ENCODE measurements at regions not wholly inside any gene's neighbourhood (a gene's known extent, or its start where the extent isn't known, plus 50 kb on each side); places are given as distances from the start of the nearest gene placed in this dataset.
"Not testable (repeated sequence)": the region's sequence is repeated elsewhere in the genome, so short reads cannot be mapped to it uniquely, and the experiment has no call there.

DNA sequence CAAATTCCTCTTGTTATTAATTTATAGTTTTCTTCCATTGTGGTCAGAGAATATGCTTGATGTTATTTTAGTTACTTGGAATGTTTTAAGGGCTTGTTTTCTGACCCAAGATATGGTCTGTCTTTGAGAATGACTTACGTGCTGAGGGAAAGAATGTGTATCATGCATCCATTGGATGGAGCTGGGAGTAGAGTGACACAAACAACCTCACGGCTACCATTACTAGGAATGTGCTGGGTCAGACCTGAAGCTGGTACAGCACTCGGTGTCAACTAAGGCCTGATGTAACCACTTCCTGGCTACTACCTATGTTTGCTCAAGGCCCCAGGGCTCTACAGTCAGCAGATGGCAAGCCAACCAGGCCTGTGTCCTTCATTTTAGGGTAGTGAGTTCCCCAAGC, 257.8 kb downstream of the FAT4 start:
- DNase-seq (ENCODE audit: low read depth, low spot score), result no peak
- H3K27ac ChIP-seq, result no peak overlapping the region

DNA sequence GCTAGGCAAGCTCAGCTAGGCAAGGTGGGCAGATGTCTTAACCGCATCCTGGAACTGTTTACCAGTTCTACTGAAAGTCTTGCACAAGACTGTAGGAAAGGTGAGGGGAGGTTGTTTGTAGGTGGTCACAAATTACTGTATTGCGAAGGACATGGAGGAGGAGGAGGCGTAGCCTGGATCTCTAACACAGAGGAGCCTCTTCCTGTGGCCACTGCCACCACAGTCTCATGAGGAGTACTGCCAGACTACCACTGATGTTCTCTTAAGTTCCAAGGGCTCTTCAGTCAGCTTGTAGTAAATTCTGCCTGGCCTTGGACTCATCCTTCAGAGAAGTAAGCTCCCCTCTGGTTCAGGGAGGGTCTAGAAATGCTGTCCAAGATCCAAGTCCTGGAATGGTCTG, 258.6 kb downstream of the FAT4 start:
- no peak overlapping the region for H3K27ac ChIP-seq
- no peak for DNase-seq (ENCODE audit: low read depth, low spot score)

DNA sequence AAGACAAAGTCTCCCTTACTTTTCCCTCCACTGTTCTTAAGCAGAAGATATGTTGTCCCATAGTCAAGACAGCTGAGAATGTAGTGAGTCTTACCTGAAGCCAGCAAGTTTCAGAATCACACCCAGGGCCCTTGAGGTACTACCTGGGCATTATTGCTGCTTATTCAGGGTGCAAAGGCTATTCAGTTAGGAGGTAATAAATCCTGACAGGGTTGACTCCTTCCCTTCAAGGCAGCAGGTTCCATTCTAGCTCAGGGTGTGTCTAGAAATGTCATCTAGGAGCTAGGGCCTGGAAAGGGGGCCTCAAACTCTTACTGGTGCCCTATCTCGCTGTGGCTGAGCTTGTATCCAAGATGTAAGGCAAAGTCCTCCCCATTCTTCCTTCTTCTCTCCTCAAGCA, 259.0 kb downstream of the FAT4 start:
- no peak for DNase-seq (ENCODE audit: low read depth, low spot score)

DNA sequence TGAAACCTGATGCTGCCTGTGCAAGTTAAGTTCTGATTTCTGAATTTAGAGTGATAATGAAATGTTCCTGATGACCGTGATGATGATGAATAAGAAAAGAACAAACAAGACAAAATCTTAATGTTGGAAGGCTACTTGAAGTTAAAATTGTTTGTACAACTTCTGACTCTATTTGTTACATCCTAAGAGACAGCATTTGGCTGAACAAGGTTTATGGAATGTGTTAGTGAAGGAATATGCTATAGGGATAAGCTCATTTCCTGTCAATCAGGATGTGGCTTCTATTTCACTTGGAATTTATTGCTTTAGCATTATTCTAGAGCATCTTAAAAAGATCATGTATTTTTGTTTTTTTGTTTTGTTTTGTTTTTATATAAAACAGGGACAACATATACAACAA, 267.5 kb downstream of the FAT4 start:
- DNase-seq (ENCODE audit: low read depth, low spot score), result no peak
- no peak overlapping the region for H3K27ac ChIP-seq

More for the DNA sequence above, 259.0 kb downstream of the FAT4 start:
- no peak overlapping the region for H3K27ac ChIP-seq

DNA sequence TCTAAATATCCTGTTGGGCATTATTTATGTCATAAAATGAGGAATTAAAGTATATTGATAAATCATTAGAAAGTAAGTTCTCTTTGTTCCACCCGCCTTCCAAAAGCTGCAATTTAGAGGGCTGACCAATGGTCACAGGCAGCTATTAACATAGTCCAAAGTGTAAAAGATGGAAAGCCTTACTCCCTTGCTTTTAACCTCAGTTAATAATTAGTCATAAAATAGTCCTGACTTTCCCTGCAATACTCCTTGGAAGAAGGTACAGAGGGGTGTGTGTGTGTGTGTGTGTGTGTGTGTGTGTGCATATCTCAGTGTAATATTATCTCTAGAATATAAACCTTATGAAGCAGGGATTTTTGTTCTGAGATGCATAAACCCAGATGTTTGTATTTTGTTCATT, 275.4 kb downstream of the FAT4 start:
- no peak overlapping the region for H3K27ac ChIP-seq
- no peak for DNase-seq (ENCODE audit: low read depth, low spot score)

DNA sequence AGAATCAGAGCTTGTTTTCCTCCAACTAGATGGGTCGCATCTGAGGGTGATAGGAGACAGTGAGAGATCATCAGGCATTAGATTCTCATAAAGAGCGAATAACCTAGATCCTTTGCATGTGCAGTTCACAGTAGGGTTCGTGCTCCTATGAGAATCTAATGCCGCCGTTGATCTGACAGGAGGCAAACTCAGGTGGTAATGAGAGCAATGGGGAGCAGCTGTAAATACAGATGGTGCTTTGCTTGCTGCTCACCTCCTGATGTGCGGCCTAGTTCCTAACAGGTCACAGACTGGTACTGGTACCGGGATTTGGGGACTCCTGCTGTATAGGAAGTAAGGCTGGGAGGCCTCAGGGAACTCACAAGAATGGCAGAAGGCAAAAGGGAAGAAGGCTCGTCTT, 276.5 kb downstream of the FAT4 start:
- DNase-seq (ENCODE audit: low read depth, low spot score), result no peak
- H3K27ac ChIP-seq, result no peak overlapping the region

DNA sequence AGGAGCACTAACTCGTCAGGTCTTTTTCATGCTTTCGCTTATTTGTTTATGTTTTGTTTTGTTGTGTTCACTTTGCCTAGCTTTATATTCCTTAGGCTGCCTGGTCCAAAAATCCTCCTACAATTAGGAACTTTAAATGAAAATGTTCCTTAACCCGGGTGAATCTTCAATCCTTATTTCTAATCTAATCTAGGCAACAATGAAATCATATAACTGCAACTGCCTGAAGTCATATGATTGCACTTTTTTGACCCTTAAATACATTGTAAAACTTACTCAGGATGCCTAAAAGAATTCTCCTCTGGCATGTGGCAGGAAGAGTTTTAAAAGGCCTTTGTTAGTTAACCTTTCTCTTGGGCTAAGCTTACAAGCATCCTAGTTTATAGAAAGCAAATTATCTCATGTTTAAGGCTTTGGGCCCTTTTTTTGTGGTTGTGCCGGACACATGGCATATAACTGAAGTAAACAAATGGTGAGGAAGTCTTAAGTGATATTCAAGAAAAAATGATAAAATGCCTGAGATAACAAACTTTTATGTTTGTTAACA, 279.4 kb downstream of the FAT4 start:
- no peak overlapping the region for H3K27ac ChIP-seq
- no peak for DNase-seq (ENCODE audit: low read depth, low spot score)

DNA sequence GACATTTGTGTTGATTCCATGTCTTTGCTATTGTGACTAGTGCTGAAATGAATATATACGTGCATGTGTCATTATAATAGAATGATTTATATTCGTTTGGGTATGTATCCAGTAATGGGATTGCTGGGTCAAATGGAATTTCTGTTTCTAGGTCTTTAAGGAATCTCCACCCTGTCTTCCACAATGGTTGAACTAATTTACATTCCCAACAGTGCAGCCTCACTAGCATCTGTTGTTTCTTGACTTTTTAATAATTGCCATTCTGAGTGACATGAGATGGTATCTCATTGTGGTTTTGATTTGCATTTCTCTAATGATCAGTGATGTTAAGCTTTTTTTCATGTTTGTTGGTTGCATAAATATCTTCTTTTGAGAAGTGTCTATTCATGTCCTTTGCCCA, 291.2 kb downstream of the FAT4 start:
- not testable (repeated sequence) for H3K27ac ChIP-seq; DNase-seq (ENCODE audit: low read depth, low spot score)

DNA sequence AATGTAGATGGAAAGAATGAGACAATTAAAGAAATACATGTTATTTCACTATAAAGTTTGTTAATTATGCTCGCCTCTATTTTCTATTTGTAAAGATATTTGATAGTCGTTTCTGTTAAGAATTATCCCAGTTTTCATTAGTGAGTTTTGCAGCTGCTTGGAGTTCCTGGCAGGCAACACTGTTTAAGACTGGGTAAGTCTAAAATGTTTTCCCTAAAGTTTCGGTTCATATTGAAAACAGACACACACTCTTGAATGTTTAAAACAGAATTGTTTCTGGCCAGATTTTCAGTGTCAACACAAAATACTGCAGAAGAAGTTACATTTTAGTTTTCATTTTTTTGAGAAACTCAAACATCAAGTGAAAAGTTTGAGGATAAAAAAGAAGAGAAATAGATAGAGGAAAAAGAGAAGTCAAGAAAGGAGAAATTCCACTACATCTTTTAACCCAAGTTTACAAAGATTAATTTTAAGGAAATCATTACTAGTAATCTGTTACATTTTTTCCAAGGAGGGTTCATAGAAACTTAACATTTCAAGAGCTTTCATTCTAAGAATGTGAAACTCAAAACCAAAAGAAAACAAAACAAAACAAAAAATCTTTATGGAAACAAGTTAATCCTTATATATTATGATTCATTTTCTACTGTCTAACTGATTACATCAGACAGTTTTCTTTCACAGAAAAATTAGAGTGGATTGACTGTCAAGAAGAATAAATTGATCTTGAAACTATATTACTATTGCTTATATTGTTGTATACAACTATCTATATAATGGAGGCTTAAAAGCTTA, 305.5 kb downstream of the FAT4 start:
- no peak for DNase-seq (ENCODE audit: low read depth, low spot score)
- no peak overlapping the region for H3K27ac ChIP-seq

DNA sequence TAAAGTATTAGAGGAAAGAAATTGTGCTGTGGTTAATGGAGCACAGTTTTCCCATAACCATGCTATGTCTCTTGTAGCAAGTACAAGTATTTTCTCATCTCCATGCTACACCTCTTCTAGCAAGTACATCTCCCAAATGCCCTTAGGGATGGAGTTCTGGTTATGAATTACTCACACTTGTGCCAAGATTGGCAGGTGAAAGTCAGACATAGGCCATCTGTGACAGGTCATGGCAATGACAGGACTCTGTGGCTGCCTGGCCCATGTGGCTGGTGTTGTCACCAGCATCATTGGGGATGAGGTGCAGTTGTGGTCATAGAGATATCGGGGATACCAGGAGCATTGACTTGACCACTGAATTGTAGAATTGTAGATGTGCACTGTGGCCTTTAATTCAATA, 310.2 kb downstream of the FAT4 start:
- DNase-seq (ENCODE audit: low read depth, low spot score), result no peak
- no peak overlapping the region for H3K27ac ChIP-seq

DNA sequence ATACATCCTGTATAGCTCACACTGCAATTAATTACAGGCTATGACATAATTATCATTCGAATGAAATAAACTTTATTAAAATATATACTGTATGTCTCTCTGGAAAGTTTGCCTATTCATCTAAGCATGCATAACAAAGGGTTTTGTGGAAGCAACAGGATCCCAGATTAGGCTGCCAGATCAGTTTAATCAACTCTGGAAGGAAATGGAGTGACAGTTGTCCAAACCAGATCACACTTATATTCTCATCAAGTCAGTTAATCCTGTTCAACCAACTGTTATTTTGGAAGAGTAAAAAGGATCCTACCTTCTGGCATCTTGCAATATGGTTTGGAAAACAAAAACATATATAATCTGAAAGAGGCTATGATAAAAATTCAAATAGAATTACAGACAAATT, 312.2 kb downstream of the FAT4 start:
- no peak overlapping the region for H3K27ac ChIP-seq
- no peak for DNase-seq (ENCODE audit: low read depth, low spot score)

DNA sequence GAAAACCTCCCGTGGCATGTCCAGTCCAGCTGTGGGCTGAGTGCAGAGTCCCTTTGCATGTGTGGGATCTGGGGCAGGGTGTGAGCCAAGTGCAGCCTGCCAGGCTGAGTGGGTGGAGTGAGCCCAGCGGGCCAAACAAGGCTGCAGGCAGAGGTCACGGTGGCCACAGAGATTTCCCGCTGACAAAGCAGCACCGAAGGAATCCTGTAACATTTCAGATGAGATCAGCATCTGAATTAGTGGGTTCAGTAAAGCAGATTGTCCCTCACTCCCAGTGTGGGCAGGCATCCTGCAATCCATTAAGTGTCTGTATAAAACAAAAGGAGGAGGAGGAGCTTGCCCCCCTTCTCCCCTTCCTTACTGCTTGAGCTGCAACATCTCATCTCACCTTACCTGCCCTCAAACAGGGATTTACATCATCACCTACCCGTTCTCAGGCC, 324.4 kb downstream of the FAT4 start:
- no peak overlapping the region for H3K27ac ChIP-seq
- DNase-seq (ENCODE audit: low read depth, low spot score), result no peak

DNA sequence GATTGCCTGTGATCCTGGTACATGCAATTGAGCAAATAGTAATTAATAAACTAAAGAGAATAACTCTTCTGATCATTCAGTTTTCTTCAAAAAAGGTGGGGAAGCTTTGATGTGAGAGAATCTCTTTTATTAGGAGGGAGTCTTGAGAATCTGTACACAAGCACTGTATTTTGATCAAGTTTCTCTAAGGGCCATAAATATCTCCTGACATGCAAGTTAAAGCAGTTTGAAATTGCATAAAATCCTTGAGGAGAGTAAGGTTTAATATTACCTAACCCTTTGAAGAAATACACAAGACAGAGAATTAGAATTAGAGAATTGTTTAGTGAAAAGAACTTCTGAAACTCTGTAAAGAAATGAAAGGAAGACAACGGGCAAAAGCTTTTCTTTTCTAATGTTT, 326.9 kb downstream of the FAT4 start:
- DNase-seq (ENCODE audit: low read depth, low spot score), result no peak
- H3K27ac ChIP-seq, result no peak overlapping the region

DNA sequence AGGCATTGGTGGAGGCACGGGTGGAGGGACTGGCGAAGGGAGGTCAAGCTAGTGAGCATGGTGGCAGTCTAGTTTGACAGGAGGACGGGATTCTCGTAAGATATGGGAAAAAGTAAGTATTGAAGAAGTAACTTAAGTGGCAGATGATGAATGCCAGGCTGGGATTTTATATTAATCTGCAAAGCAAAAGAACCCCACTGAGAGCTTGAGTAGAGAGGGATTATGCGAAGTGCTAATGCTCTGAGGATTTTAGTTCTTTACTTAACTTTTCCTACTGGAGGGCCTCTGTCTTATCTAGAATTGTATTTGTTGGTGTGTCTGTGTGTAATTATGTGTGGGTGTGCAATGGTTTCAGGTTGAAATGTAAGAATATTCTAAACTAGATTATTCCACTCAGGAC, 327.9 kb downstream of the FAT4 start:
- no peak for DNase-seq (ENCODE audit: low read depth, low spot score)
- no peak overlapping the region for H3K27ac ChIP-seq

DNA sequence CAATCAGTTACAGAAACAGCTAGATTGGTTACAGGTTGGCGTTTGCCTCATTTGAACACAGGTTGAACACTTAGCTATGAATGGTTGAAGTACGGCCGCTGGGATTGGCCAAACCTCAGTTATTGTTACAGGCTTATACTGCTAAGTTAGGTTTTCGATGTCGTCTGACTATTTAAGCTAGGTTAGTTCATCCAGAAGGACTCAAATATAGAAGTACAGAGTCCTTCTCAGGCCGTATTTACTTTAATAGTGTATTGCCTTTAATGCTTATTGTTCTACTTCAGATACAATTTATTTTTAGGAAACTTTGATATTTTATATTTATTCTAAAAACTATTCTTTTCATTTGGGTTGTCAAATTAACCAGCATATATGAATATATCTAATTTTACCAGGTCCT, 334.7 kb downstream of the FAT4 start:
- H3K27ac ChIP-seq, result no peak overlapping the region

DNA sequence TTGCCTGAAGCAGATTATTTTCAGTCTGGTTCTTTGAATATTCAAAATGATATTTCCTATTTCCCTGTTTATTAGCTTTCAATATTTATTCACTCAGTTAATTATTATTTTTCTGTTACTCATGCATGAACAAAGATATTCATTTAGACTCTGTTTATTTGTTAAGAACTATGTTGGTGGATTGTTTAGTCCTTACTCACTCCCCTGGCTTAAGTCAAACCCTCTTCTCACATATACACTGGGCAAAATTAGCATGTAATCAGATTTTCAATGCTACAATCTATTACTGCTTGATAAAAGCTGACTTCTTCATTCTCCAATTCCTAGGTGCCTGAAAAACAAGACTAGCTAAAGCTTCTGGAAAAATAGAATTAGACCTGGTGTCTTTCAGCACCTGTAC, 335.8 kb downstream of the FAT4 start:
- no peak for DNase-seq (ENCODE audit: low read depth, low spot score)
- H3K27ac ChIP-seq, result no peak overlapping the region

More for the DNA sequence above, 334.7 kb downstream of the FAT4 start:
- no peak for DNase-seq (ENCODE audit: low read depth, low spot score)

DNA sequence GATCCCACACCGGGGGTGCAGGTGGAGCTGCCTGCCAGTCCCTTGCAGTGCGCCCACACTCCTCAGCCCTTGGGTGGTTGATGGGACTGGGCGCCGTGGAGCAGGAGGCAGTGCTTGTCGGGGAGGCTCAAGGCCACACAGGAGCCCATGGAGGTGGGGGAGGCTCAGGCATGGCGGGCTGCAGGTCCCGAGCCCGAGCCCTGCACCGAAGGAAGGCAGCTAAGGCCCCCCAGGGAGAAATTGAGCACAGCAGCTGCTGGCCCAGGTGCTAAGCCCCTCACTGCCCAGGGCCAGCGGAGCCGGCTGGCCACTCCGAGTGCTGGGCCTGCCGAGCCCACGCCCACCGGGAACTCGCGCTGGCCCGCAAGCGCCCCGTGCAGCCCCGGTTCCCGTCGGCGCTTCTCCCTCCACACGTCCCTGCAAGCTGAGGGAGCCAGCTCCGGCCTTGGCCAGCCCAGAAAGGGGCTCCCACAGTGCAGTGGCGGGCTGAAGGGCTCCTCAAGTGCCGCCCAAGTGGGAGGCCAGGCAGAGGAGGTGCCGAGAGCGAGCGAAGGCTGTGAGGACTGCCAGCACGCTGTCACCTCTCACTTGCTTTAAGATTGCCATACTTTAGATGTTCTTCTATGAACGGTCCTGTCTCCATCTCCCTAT, 337.1 kb downstream of the FAT4 start:
- H3K27ac ChIP-seq, result not testable (repeated sequence)

DNA sequence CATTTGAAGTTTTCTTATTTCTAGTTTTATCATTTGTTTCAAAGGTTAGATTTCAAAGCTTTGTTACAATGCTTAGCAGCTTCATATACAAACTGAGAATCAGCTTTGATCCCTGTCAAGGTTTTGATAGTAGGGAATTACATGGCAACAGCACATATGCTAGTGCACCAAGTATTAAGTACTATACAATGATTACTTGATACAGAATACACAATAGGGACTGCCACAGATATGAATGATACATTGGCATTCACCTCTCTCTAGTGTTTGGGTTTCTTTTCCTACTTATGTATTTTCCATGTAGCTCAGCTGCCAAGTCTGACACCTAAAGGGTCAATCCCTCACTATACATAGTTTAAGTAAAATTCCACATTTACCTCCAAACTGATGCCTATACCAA, 344.0 kb downstream of the FAT4 start:
- no peak for DNase-seq (ENCODE audit: low read depth, low spot score)
- no peak overlapping the region for H3K27ac ChIP-seq

More for the DNA sequence above, 337.1 kb downstream of the FAT4 start:
- not testable (repeated sequence) for DNase-seq (ENCODE audit: low read depth, low spot score)

DNA sequence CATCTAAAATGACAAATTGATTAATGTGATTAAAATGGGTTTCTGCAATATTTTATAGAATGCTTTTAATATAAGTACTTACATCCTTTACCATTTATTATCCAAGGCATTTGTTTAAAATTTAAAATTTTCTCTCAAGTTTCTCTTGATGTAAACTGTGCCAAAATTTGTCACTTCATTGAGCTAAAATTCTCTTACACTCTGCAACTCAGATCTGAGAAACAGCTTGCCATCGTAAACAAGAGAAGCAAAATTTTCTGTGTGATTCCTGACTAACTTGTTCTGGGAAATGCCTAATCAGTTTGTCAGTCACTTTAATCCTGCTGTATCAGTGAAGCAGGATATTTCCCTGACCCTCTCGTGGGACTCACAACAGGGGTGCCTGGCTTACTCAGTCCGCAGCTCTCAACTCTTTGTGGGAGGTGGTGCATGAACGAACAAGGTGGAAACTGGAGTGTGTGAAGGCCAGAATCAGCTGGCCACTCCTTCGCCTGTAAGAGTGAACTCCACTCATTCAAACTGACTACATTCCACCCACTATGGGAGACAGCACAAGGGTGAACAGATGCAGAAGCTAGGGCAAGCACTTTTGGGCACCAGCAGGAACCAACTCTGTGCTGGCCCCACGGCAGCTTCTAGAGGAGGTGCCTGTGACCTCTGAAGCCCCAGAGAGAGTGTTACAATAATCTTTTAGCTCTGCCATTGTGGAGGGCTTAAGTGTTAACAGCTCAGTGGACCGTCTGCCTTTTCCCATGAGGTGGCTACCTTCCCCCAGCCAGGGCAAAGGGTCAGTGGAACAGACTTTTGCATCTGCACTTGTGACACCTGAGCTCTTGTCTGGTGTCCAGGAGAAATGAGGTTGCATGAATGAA, 349.4 kb downstream of the FAT4 start:
- no peak for DNase-seq (ENCODE audit: low read depth, low spot score)

DNA sequence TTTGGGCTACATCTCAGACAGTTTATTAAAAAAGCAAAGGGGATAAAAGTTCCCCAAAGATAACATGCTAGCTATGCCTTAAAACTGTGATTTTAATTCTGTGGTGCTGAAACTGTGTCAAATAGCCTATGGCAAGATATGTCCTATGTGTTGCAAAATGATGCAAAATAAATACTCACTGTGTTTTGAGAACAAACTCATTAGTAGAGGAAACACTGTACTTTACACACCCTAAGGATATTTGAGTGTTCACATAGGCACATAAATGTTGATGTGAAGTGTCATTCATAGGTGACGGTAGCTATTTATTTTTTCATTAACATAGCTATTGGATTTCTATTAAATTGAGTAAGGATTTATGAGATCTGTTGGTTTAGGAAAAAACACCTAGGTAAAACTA, 351.9 kb downstream of the FAT4 start:
- DNase-seq (ENCODE audit: low read depth, low spot score), result no peak
- H3K27ac ChIP-seq, result no peak overlapping the region

More for the DNA sequence above, 349.4 kb downstream of the FAT4 start:
- no peak overlapping the region for H3K27ac ChIP-seq

DNA sequence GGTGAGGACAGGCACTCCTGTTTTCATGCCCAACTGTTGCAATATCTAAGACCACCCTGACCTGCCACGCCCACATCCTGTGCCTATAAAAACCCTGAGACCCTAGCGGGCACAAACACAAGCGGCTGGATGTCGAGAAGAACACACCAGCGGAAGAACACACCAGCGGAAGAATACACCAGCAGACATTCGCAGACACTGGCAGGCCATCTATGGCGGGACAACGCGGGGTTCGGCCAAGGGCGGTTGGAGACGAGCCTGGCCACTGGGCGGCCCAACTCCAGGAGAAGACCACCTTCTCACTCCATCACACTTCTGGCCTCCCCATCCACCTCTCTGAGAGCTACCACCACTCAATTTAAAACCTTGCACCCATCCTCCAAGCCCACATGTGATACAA, 361.4 kb downstream of the FAT4 start:
- no peak overlapping the region for H3K27ac ChIP-seq
- DNase-seq (ENCODE audit: low read depth, low spot score), result no peak
